H1 (cell line): ENCODE measurements at regions not wholly inside any gene's neighbourhood (a gene's known extent, or its start where the extent isn't known, plus 50 kb on each side); places are given as distances from the start of the nearest gene placed in this dataset.

ENCODE experiments used
- CTCF ChIA-PET: fragments of 300-600 bp; sonication (Branson Sonifier 250); formaldehyde crosslinking; loops from one replicate; lab custom pipeline; 2021; ENCODE audit not compliant: partially characterized antibody; lab: Charles Lee
- POLR2A ChIA-PET: fragments of 300-600 bp; sonication (Branson Sonifier 250); formaldehyde crosslinking; loops from one replicate; lab custom pipeline; 2021; ENCODE audit warnings: inconsistent platforms; ENCODE audit not compliant: partially characterized antibody; lab: Charles Lee
- DNase-seq, 2 experiments: peaks; one replicate each; pipeline versions ENCODE4 v3.0.0 to v3.0.0-alpha.2; 2010 to 2022; ENCODE audit warnings: low spot score in 2 of 2, low read depth in 1 of 2, mixed read lengths in 1 of 2
- FAIRE-seq: peaks from 2 replicates; lab custom pipeline; 2011; peaks lifted over from hg19 to GRCh38; lab: Jason Lieb, UNC
- H2AFZ ChIP-seq: 2 replicates; pipeline ENCODE4 v1.8.1; 2012; ENCODE audit warnings: low read length, inconsistent platforms
- H2AK5ac ChIP-seq: 2 replicates; pipeline ENCODE4 v1.6.1; 2013; ENCODE audit warnings: low read depth, low read length
- H2BK120ac ChIP-seq: replicated peaks from 2 replicates; pipeline ENCODE3; 2013; ENCODE audit warnings: low read depth, low read length, inconsistent platforms
- H2BK12ac ChIP-seq: 2 replicates; pipeline ENCODE4 v1.6.1; 2013; ENCODE audit warnings: low read depth, low read length
- H2BK15ac ChIP-seq: 2 replicates; pipeline ENCODE4 v1.6.1; 2013; ENCODE audit warnings: low read length
- H2BK20ac ChIP-seq: 2 replicates; pipeline ENCODE4 v1.6.1; 2013; ENCODE audit warnings: low read length
- H2BK5ac ChIP-seq: 2 replicates; pipeline ENCODE4 v1.6.1; 2013; ENCODE audit warnings: low read depth, low read length
- H3K14ac ChIP-seq: 2 replicates; pipeline ENCODE4 v1.6.1; 2013; ENCODE audit warnings: inconsistent platforms; ENCODE audit not compliant: insufficient read length
- H3K18ac ChIP-seq: 2 replicates; pipeline ENCODE4 v1.6.1; 2013; ENCODE audit warnings: low read length; ENCODE audit errors: extremely low read depth
- H3K23ac ChIP-seq: 2 replicates; pipeline ENCODE4 v1.6.1; 2013; ENCODE audit warnings: inconsistent platforms; ENCODE audit not compliant: insufficient read length
- H3K23me2 ChIP-seq: 2 replicates; pipeline ENCODE4 v1.6.1; 2013; ENCODE audit warnings: low read depth, low read length
- H3K27ac ChIP-seq: 2 replicates; pipeline ENCODE4 v1.6.1; 2011; ENCODE audit warnings: low read depth, low read length, inconsistent platforms
- H3K27me3 ChIP-seq, 4 experiments: replicated peaks in 1 of 4; 1 replicate in 1 of 4; 2 replicates in 3 of 4; pipeline versions ENCODE4 v1.6.1 to v1.8.1; 2011 to 2013; ENCODE audit warnings: low read length in 3 of 4, mild to moderate bottlenecking in 3 of 4, inconsistent platforms in 2 of 4, mixed read lengths in 2 of 4, moderate library complexity in 1 of 4; ENCODE audit not compliant: control insufficient read depth in 3 of 4, insufficient read depth in 3 of 4; ENCODE audit errors: extremely low read depth in 1 of 4
- H3K36me3 ChIP-seq, 4 experiments: 2 replicates each; pipeline versions ENCODE4 v1.6.1 to v1.8.1; 2011 to 2013; ENCODE audit warnings: mild to moderate bottlenecking in 4 of 4, low read length in 3 of 4, moderate library complexity in 2 of 4, control low read depth in 1 of 4, inconsistent platforms in 1 of 4; ENCODE audit not compliant: insufficient read depth in 4 of 4, control insufficient read depth in 2 of 4
- H3K4ac ChIP-seq: replicated peaks from 2 replicates; pipeline ENCODE3; 2013; ENCODE audit warnings: low read length, low read depth, mixed read lengths, inconsistent platforms; ENCODE audit not compliant: insufficient read length
- H3K4me1 ChIP-seq, 4 experiments: replicated peaks in 1 of 4; 1 replicate in 1 of 4; 2 replicates in 3 of 4; pipeline versions ENCODE4 v1.6.1 to v1.8.1; 2011 to 2013; ENCODE audit warnings: low read length in 3 of 4, inconsistent platforms in 2 of 4, mixed read lengths in 1 of 4; ENCODE audit not compliant: insufficient read depth in 4 of 4, control insufficient read depth in 3 of 4
- H3K4me2 ChIP-seq, 2 experiments: 2 replicates each; pipeline versions ENCODE4 v1.6.1 to v1.8.1; 2011 to 2013; ENCODE audit warnings: low read depth in 2 of 2, low read length in 2 of 2, control low read depth in 1 of 2, inconsistent platforms in 1 of 2, mild to moderate bottlenecking in 1 of 2; ENCODE audit not compliant: insufficient read depth in 1 of 2
- H3K4me3 ChIP-seq, 4 experiments: fragments of 200-600, 300-600 bp in 1 of 4; sonication (generic), shearing (Covaris generic), sonication (Bioruptor Twin) in 1 of 4; 2 replicates each; pipeline versions ENCODE4 v1.5.1 to v1.8.1; 2011 to 2016; ENCODE audit warnings: low read length in 4 of 4, low read depth in 3 of 4, control low read depth in 2 of 4, inconsistent platforms in 2 of 4, mild to moderate bottlenecking in 2 of 4, mixed read lengths in 1 of 4, moderate library complexity in 1 of 4; ENCODE audit not compliant: insufficient read depth in 2 of 4; ENCODE audit errors: extremely low read depth in 1 of 4
- H3K56ac ChIP-seq: replicated peaks from 2 replicates; pipeline ENCODE3; 2013; ENCODE audit warnings: low read depth, mild to moderate bottlenecking, mixed read lengths, low read length, inconsistent platforms; ENCODE audit not compliant: insufficient read length
- H3K79me1 ChIP-seq: 2 replicates; pipeline ENCODE4 v1.6.1; 2013; ENCODE audit warnings: low read depth, low read length, control low read depth
- H3K79me2 ChIP-seq, 2 experiments: 2 replicates each; pipeline versions ENCODE4 v1.6.1 to v1.8.1; 2012 to 2013; ENCODE audit warnings: low read length in 2 of 2, mild to moderate bottlenecking in 2 of 2, inconsistent platforms in 1 of 2; ENCODE audit not compliant: insufficient read depth in 2 of 2, control insufficient read depth in 1 of 2
- H3K9ac ChIP-seq, 4 experiments: replicated peaks in 1 of 4; 1 replicate in 1 of 4; 2 replicates in 3 of 4; pipeline versions ENCODE4 v1.6.1 to v1.8.1; 2011 to 2013; ENCODE audit warnings: low read depth in 3 of 4, low read length in 3 of 4, control low read depth in 2 of 4, mild to moderate bottlenecking in 2 of 4, moderate library complexity in 2 of 4, inconsistent platforms in 1 of 4; ENCODE audit errors: extremely low read depth in 1 of 4
- H3K9me3 ChIP-seq, 2 experiments: 2 replicates each; pipeline versions ENCODE4 v1.6.1 to v1.8.1; 2012 to 2013; ENCODE audit warnings: mild to moderate bottlenecking in 2 of 2, moderate library complexity in 2 of 2, control low read depth in 1 of 2, inconsistent platforms in 1 of 2, low read depth in 1 of 2, low read length in 1 of 2, mixed read lengths in 1 of 2; ENCODE audit not compliant: insufficient read depth in 2 of 2
- H4K20me1 ChIP-seq, 2 experiments: replicated peaks in 1 of 2; 2 replicates each; pipeline versions ENCODE3 to v1.8.1; 2011 to 2013; ENCODE audit warnings: inconsistent platforms in 2 of 2, low read length in 2 of 2, mild to moderate bottlenecking in 1 of 2; ENCODE audit not compliant: insufficient read depth in 2 of 2, control insufficient read depth in 1 of 2
- H4K5ac ChIP-seq: 2 replicates; pipeline ENCODE4 v1.6.1; 2013; ENCODE audit warnings: low read length, low read depth, mixed read lengths, inconsistent platforms; ENCODE audit not compliant: insufficient read length
- H4K8ac ChIP-seq: 2 replicates; pipeline ENCODE4 v1.8.0; 2013; ENCODE audit warnings: mild to moderate bottlenecking, moderate library complexity, low read length, inconsistent platforms; ENCODE audit not compliant: insufficient read depth; ENCODE audit errors: extremely low read depth
- H4K91ac ChIP-seq: replicated peaks from 2 replicates; pipeline ENCODE3; 2013; ENCODE audit warnings: low read length, mixed read lengths, inconsistent platforms; ENCODE audit not compliant: insufficient read length
- CBX8 ChIP-seq: fragments of 300-800, 300-1000 bp; sonication (generic); IDR thresholded peaks from 2 replicates; pipeline ENCODE4 v1.7.1; 2016; ENCODE audit warnings: low read depth, low read length, borderline replicate concordance
- CHD1 ChIP-seq: IDR thresholded peaks from 2 replicates; pipeline ENCODE4 v1.6.1; 2012; ENCODE audit warnings: low read depth, low read length, improper control_type of control experiment
- CTBP2 ChIP-seq: IDR thresholded peaks from 2 replicates; pipeline ENCODE4 v1.7.0; 2011; ENCODE audit warnings: borderline replicate concordance, mild to moderate bottlenecking, moderate library complexity, mixed read lengths, low read length; ENCODE audit not compliant: insufficient read depth, insufficient read length
- JUND ChIP-seq: IDR thresholded peaks from 2 replicates; pipeline ENCODE4 v1.6.1; 2011; ENCODE audit warnings: mild to moderate bottlenecking, improper control_type of control experiment, low read length
- SP1 ChIP-seq: IDR thresholded peaks from 2 replicates; pipeline ENCODE4 v1.6.1; 2011; ENCODE audit warnings: low read depth, low read length
- SRF ChIP-seq: IDR thresholded peaks from 2 replicates; pipeline ENCODE4 v1.6.1; 2011; ENCODE audit warnings: mild to moderate bottlenecking, low read depth, low read length, moderate library complexity
- WGBS, 2 experiments: shearing (Covaris generic) in 1 of 2; methylation state at CpG; one replicate each; pipeline versions ENCODE4 v1.1.6 to v1.1.7; 2013 to 2015; ENCODE audit warnings: low lambda C conversion rate in 2 of 2, mixed read lengths in 2 of 2, inconsistent platforms in 1 of 2, low coverage in 1 of 2, missing lambda C conversion rate in 1 of 2; ENCODE audit not compliant: insufficient replicate concordance in 2 of 2, insufficient coverage in 1 of 2, insufficient read length in 1 of 2; ENCODE audit errors: extremely low coverage in 1 of 2, missing lambda C conversion rate in 1 of 2; 5-methylcytosine and 5-hydroxymethylcytosine counted together

DNA sequence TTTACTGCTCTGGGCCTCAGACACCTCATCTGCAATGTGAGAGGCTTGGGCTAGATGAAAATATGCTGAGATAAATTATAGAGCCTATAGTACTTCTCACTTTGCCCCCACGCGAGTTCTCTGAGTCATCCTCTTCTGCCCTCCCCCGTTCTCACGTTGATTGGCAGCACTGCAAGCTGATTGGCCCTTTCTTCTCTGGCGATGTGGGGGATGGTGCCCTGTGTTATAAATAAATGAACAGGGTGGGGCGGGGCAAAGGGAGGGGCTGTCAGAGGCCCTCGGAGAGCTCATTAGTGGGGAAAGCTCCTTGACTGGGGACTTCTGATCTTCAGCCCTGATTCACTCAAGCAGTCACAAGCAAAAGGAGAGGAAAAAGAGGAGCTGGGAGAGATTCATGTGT lies 64.3 kb upstream of the ZC3H12A start:
- Histone ChIP-seq H2BK20ac (no peak overlapping the region), H2BK120ac (no peak overlapping the region), H3K23me2 (no peaks in the 10 kb centered on the region), H3K79me1 (no peaks in the 10 kb centered on the region), H3K4ac (no peak overlapping the region), H3K9ac (no peak overlapping the region), H3K14ac (no peak overlapping the region), H4K8ac (no peak overlapping the region), H2BK12ac (no peak overlapping the region), H2AK5ac (no peak overlapping the region), H2AFZ (no peak overlapping the region), H3K4me1 (peaks cover 0 to 4% (median 0%) of the 10 kb centered on the region in 4 experiments; a peak in 4 of 7 replicates), H2BK5ac (no peak overlapping the region), H3K27ac (no peak overlapping the region), H3K4me2 (0 out of 4 replicates have a peak overlapping the region, but pooled peaks of 1 of the 2 experiments have one; percentile 9), H3K4me3 (no peak overlapping the region), H3K27me3 (no peaks in the 10 kb centered on the region; a peak in 1 of 7 replicates), H3K79me2 (no peaks in the 10 kb centered on the region), H3K36me3 (no peaks in the 10 kb centered on the region), H3K23ac (no peak overlapping the region), H2BK15ac (no peak overlapping the region), H3K9me3 (peaks cover 0 to 4% of the 10 kb centered on the region in 2 experiments; a peak in 1 of 4 replicates), H4K5ac (no peak overlapping the region), H3K18ac (no peak overlapping the region), H3K56ac (no peak overlapping the region), H4K20me1 (peaks cover 0 to 3% of the 10 kb centered on the region in 2 experiments), H4K91ac (no peak overlapping the region)
- FAIRE-seq (no peak), DNase-seq (no peak)
- TF ChIP-seq CHD1 (no peak), SRF (no peak), CBX8 (no peak), CTBP2 (no peak), SP1 (no peak), JUND (peak; percentile 50; the same call in 1 of the 2 replicates)
- ChIA-PET CTCF (interaction anchor here (0.5 to 4.8 kb wide), 8 partner anchors 14 to 910 kb away, joined by 3 to 21 read pairs (median 5); no protein-coding TSS in a partner anchor), POLR2A (interaction anchor here (1.5 kb wide), 1 partner anchor 85 kb away, joined by 4 read pairs; no protein-coding TSS in a partner anchor)
- 60% methylated on average over 7 of the region's 7 CpGs; no CpG with 5 or more reads in 1 of the 2 experiments for WGBS, 2 experiments
